Transverse colon (tissue), 4 donors: ENCODE measurements at regions not wholly inside any gene's neighbourhood (a gene's known extent, or its start where the extent isn't known, plus 50 kb on each side); places are given as distances from the start of the nearest gene placed in this dataset.

Experiments used
- DNase-seq: peaks from one replicate; pipeline ENCODE4 v3.0.0-alpha.2; 2019
- H3K27ac ChIP-seq, 4 donors: fragments of 200-600 bp; sonication (generic); 2 replicates each; pipeline ENCODE4 v1.5.1; 2016 to 2018; ENCODE audit warnings: inconsistent platforms in 4 of 4
- H3K27me3 ChIP-seq: fragments of 200-600 bp; sonication (generic); 2 replicates; pipeline ENCODE4 v1.5.1; 2017; ENCODE audit warnings: inconsistent platforms
- H3K36me3 ChIP-seq, 4 donors: fragments of 200-600 bp; sonication (generic); 2 replicates each; pipeline ENCODE4 v1.5.1; 2017 to 2019; ENCODE audit warnings: inconsistent platforms in 4 of 4
- H3K4me1 ChIP-seq, 4 donors: fragments of 200-600 bp; sonication (generic); 2 replicates each; pipeline ENCODE4 v1.5.1; 2017 to 2020; ENCODE audit warnings: inconsistent platforms in 4 of 4
- H3K4me3 ChIP-seq, 4 donors: fragments of 200-600 bp; sonication (generic); 1 replicate in 1 of 4; 2 replicates in 3 of 4; pipeline versions ENCODE4 v1.5.1 to v1.6.1; 2017 to 2019; ENCODE audit warnings: inconsistent platforms in 4 of 4
- H3K9me3 ChIP-seq, 2 donors: fragments of 200-600 bp; sonication (generic); 2 replicates each; pipeline ENCODE4 v1.5.1; 2017 to 2019; ENCODE audit warnings: inconsistent platforms in 2 of 2
- EP300 ChIP-seq: sonication (generic); formaldehyde crosslinking; IDR thresholded peaks from one replicate; pipeline ENCODE4 v1.6.1; 2017; ENCODE audit warnings: antibody characterized with exemption, low read depth
- POLR2A ChIP-seq: fragments of 450-650 bp; IDR thresholded peaks from one replicate; pipeline ENCODE4 v1.6.1; 2016; ENCODE audit warnings: antibody characterized with exemption, mild to moderate bottlenecking, moderate library complexity
- POLR2AphosphoS5 ChIP-seq, 3 donors: sonication (generic); formaldehyde crosslinking; IDR thresholded peaks; one replicate each; pipeline ENCODE4 v1.6.1; 2016; ENCODE audit warnings: antibody characterized with exemption in 3 of 3
- WGBS, 2 donors: methylation state at CpG; one replicate each; pipeline ENCODE4 v1.1.5; 2018; ENCODE audit warnings: low coverage in 1 of 2; 5-methylcytosine and 5-hydroxymethylcytosine counted together
- in situ Hi-C, 4 donors: fragments of 200-750 bp; cut with MboI; loops; one replicate each; pipeline versions ENCODE4 v1.15.0 to v1.15.1; 2017; ENCODE audit warnings: low sequenced_read_pairs in 3 of 4, low pct_ligation_motif_present in 1 of 4, low pct_unique_long_range_greater_than_20kb in 1 of 4
- intact Hi-C: fragments of 100-400 bp; cut with DNase I; formaldehyde crosslinking; loops from one replicate; pipeline ENCODE4 v1.15.1; 2023; ENCODE audit warnings: low total_unique reads
- TF ChIP-seq, protein P1 (sequence below), 5 experiments: fragments of 200-600 bp in 3 of 5; fragments of 450-650 bp in 2 of 5; sonication (generic) in 3 of 5; IDR thresholded peaks; 1 replicate in 2 of 5; 2 replicates in 3 of 5; pipeline ENCODE4 v1.5.1; 2016 to 2017; ENCODE audit warnings: antibody characterized with exemption in 5 of 5, inconsistent platforms in 3 of 5, mild to moderate bottlenecking in 2 of 5, moderate library complexity in 1 of 5

DNA sequence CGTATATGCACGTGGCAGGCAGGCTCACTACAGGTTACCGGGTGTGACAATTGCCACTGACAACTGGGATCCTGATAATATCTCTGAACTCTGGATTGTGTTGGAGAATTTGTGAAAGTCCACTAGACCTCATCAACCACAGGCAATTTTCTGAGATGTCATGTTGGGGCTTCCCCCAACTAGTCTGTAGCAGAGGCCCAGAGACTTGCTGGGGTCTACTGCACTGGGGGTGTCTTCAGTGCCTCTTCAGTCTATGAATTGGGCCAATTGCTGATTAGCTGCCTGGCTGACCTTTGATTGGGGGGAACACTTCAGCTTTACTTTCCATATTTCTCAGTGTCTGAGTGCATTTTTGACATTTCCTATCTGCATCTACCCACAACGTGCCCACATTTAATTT, 201.5 kb downstream of the MTX2 start:
- no peak overlapping the region for H3K4me3 ChIP-seq
- DNase-seq = no peak
- no peak overlapping the region for H3K27ac ChIP-seq
- no peaks in the 10 kb centered on the region for H3K27me3 ChIP-seq
- peaks cover 0 to 8% (median 4%) of the 10 kb centered on the region in 4 donors for H3K4me1 ChIP-seq
- no peaks in the 10 kb centered on the region for H3K9me3 ChIP-seq
- TF ChIP-seq, protein P1, sequence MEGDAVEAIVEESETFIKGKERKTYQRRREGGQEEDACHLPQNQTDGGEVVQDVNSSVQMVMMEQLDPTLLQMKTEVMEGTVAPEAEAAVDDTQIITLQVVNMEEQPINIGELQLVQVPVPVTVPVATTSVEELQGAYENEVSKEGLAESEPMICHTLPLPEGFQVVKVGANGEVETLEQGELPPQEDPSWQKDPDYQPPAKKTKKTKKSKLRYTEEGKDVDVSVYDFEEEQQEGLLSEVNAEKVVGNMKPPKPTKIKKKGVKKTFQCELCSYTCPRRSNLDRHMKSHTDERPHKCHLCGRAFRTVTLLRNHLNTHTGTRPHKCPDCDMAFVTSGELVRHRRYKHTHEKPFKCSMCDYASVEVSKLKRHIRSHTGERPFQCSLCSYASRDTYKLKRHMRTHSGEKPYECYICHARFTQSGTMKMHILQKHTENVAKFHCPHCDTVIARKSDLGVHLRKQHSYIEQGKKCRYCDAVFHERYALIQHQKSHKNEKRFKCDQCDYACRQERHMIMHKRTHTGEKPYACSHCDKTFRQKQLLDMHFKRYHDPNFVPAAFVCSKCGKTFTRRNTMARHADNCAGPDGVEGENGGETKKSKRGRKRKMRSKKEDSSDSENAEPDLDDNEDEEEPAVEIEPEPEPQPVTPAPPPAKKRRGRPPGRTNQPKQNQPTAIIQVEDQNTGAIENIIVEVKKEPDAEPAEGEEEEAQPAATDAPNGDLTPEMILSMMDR (IDR thresholded peaks at IDR 0.05) = no peak
- TF ChIP-seq POLR2A (no peak), POLR2AphosphoS5 (IDR thresholded peaks at IDR 0.05) (no peak)
- intact Hi-C loops = no loop called here
- WGBS, 2 donors = 79 to 96% methylated on average over 3 to 4 of the region's 4 CpGs
- in situ Hi-C loops = loop anchor here in 2 of 4 donors (25.0 kb wide), 2 partner anchors 167 to 342 kb away; no protein-coding TSS in a partner anchor
- H3K36me3 ChIP-seq = no peaks in the 10 kb centered on the region

DNA sequence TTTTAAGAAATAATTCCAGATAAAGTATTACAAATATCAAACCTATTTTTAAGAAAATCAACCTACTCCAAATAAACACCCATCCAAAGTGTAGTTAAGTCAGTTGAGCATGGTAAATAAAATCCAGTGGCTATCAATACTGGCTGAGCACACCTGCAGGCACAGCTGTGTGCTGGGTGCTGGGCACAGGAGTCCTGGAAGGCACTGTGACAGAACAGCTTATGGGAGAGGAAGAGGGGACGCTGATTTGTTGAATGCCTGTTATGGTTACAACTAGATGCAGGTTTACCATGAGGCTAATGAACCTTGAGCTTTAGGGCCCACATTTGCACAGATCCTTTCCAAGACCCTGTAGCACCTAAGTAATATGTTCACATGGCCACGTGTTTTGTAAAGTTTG, 202.7 kb downstream of the MTX2 start:
- DNase-seq = no peak
- in situ Hi-C loops (loop anchor here in 2 of 4 donors (25.0 kb wide), 2 partner anchors 165 to 340 kb away; no protein-coding TSS in a partner anchor), intact Hi-C loops (no loop called here)
- no peak overlapping the region for H3K27ac ChIP-seq
- no peaks in the 10 kb centered on the region for H3K27me3 ChIP-seq
- no peaks in the 10 kb centered on the region for H3K36me3 ChIP-seq
- TF ChIP-seq, protein P1 (IDR thresholded peaks at IDR 0.05) = no peak
- TF ChIP-seq POLR2A (no peak), EP300 (no peak), POLR2AphosphoS5 (IDR thresholded peaks at IDR 0.05) (no peak)
- H3K4me1 ChIP-seq = peaks cover 0 to 8% (median 4%) of the 10 kb centered on the region in 4 donors
- H3K9me3 ChIP-seq = no peaks in the 10 kb centered on the region
- H3K4me3 ChIP-seq = no peak overlapping the region
- 83 to 91% methylated on average over 2 of the region's 2 CpGs for WGBS, 2 donors

DNA sequence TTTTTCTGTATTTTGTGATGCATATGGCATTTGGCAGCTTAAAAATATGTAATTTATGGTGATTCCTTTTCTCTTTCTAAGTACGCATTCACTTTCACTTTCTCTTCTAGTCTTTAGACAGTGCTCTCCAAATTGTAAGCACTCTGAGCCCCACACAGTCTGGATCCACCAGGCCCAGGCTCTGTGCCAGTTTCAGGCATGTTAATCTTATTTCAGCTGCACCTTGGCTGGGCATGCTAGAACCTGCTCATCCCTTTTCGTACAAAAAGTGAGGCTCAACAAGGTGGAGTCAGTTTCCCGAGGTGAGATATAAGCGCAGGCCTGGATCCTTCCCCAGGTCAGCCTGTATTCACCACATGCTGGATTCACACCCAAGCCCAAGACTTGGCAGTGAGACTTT, 203.9 kb downstream of the MTX2 start:
- WGBS, 2 donors = 42 to 51% methylated on average over 4 of the region's 4 CpGs
- in situ Hi-C loops (loop anchor here in 2 of 4 donors (25.0 kb wide), 2 partner anchors 164 to 339 kb away; no protein-coding TSS in a partner anchor), intact Hi-C loops (no loop called here)
- H3K27me3 ChIP-seq = no peaks in the 10 kb centered on the region
- peak overlapping the region in 1 of 4 donors; percentile 23 for H3K4me3 ChIP-seq
- TF ChIP-seq, protein P1 (IDR thresholded peaks at IDR 0.05) = no peak
- TF ChIP-seq EP300 = no peak
- TF ChIP-seq POLR2AphosphoS5 (IDR thresholded peaks at IDR 0.05) = no peak
- no peak for TF ChIP-seq POLR2A
- peaks cover 0 to 8% (median 4%) of the 10 kb centered on the region in 4 donors for H3K4me1 ChIP-seq
- DNase-seq = peak; percentile 18
- no peaks in the 10 kb centered on the region for H3K9me3 ChIP-seq
- H3K27ac ChIP-seq = peak overlapping the region in 2 of 4 donors; percentile 26 to 28
- no peaks in the 10 kb centered on the region for H3K36me3 ChIP-seq

DNA sequence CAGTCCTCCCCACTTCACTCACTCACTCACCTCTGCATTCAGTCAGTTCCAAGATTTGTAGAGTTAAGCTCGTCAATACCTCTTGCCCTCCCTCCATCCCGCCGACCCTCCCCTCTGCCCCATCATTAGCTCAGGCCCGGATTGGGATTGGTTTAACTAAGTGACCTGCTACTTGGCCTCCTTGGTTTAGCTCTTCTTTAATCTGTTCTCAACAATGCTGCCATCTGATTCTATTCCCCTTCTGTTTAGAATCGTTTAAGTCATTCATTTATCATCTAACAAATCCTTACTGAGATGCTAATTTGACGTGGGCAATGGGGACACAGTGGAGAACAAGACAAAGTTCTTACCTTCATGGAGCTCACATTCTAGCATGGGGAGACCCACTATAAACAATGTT, 204.6 kb downstream of the MTX2 start:
- Histone ChIP-seq H3K27me3 (no peaks in the 10 kb centered on the region), H3K36me3 (no peaks in the 10 kb centered on the region), H3K9me3 (no peaks in the 10 kb centered on the region), H3K4me1 (peaks cover 0 to 8% (median 4%) of the 10 kb centered on the region in 4 donors), H3K4me3 (no peak overlapping the region), H3K27ac (no peak overlapping the region)
- in situ Hi-C loops = loop anchor here in 2 of 4 donors (25.0 kb wide), 2 partner anchors 163 to 338 kb away; no protein-coding TSS in a partner anchor
- WGBS, 2 donors = 89 to 94% methylated on average over 6 of the region's 6 CpGs
- intact Hi-C loops = no loop called here
- no peak for DNase-seq
- TF ChIP-seq EP300 (no peak), POLR2A (no peak), POLR2AphosphoS5 (IDR thresholded peaks at IDR 0.05) (no peak)
- TF ChIP-seq, protein P1 (IDR thresholded peaks at IDR 0.05) = no peak
